ENCODE measurements at regions not wholly inside any gene's neighbourhood (a gene's known extent, or its start where the extent isn't known, plus 50 kb on each side); places are given as distances from the start of the nearest gene placed in this dataset.

GRCh38 chr2:71788601-71789240 is 335.4 kb downstream of the DYSF start:
- TF ChIP-seq, protein P1, sequence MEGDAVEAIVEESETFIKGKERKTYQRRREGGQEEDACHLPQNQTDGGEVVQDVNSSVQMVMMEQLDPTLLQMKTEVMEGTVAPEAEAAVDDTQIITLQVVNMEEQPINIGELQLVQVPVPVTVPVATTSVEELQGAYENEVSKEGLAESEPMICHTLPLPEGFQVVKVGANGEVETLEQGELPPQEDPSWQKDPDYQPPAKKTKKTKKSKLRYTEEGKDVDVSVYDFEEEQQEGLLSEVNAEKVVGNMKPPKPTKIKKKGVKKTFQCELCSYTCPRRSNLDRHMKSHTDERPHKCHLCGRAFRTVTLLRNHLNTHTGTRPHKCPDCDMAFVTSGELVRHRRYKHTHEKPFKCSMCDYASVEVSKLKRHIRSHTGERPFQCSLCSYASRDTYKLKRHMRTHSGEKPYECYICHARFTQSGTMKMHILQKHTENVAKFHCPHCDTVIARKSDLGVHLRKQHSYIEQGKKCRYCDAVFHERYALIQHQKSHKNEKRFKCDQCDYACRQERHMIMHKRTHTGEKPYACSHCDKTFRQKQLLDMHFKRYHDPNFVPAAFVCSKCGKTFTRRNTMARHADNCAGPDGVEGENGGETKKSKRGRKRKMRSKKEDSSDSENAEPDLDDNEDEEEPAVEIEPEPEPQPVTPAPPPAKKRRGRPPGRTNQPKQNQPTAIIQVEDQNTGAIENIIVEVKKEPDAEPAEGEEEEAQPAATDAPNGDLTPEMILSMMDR (IDR thresholded peaks at IDR 0.05; ENCODE audit: low read length), result no peak
- no peak for TF ChIP-seq EZH2 (optimal IDR thresholded peaks at IDR 0.05; ENCODE audit: low read depth, low read length)
- no peak for TF ChIP-seq EZH2phosphoT487 (IDR thresholded peaks at IDR 0.05; ENCODE audit: low read length)

Data from MM.1S (cell line).